ENCODE measurements at regions not wholly inside any gene's neighbourhood (a gene's known extent, or its start where the extent isn't known, plus 50 kb on each side); places are given as distances from the start of the nearest gene placed in this dataset.
"Not testable (repeated sequence)": the region's sequence is repeated elsewhere in the genome, so short reads cannot be mapped to it uniquely, and the experiment has no call there.

GRCh38 chr18:27544206-27544605 lies 359.1 kb upstream of the CHST9 start:
- Mint-ChIP-seq H3K27me3 (no peaks in the 10 kb centered on the region), H3K27ac (no peak overlapping the region), H3K4me1 (peaks cover 0 to 2% (median 0%) of the 10 kb centered on the region in 3 donors), H3K36me3 (peaks cover 2% of the 10 kb centered on the region), H3K4me3 (no peak overlapping the region), H3K9me3 (peaks cover 0 to 3% (median 1%) of the 10 kb centered on the region in 3 donors)

- peaks cover 0 to 7% (median 0%) of the 10 kb centered on the region in 3 donors for H3K9me3 Mint-ChIP-seq
These were observed 356.2 kb upstream of the CHST9 start for GRCh38 chr18:27541293-27541692.

GRCh38 chr18:27540111-27540510 lies 355.0 kb upstream of the CHST9 start:
- H3K4me3 Mint-ChIP-seq: no peak overlapping the region
- H3K9me3 Mint-ChIP-seq: peaks cover 0 to 7% (median 0%) of the 10 kb centered on the region in 3 donors
- H3K4me1 Mint-ChIP-seq: no peaks in the 10 kb centered on the region
- H3K36me3 Mint-ChIP-seq: no peaks in the 10 kb centered on the region
- no peak overlapping the region for H3K27ac Mint-ChIP-seq
- no peaks in the 10 kb centered on the region for H3K27me3 Mint-ChIP-seq

More at GRCh38 chr18:27541293-27541692, 356.2 kb upstream of the CHST9 start:
- H3K4me1 Mint-ChIP-seq: no peaks in the 10 kb centered on the region
- no peaks in the 10 kb centered on the region for H3K36me3 Mint-ChIP-seq
- no peaks in the 10 kb centered on the region for H3K27me3 Mint-ChIP-seq
- H3K4me3 Mint-ChIP-seq: no peak overlapping the region
- H3K27ac Mint-ChIP-seq: no peak overlapping the region

- H3K27me3 Mint-ChIP-seq: no peaks in the 10 kb centered on the region
- no peak overlapping the region for H3K27ac Mint-ChIP-seq
- H3K9me3 Mint-ChIP-seq: peaks cover 0 to 13% (median 2%) of the 10 kb centered on the region in 3 donors
- no peaks in the 10 kb centered on the region for H3K36me3 Mint-ChIP-seq
- H3K4me3 Mint-ChIP-seq: no peak overlapping the region
- no peaks in the 10 kb centered on the region for H3K4me1 Mint-ChIP-seq
These were observed 343.9 kb upstream of the CHST9 start for GRCh38 chr18:27528925-27529521.

GRCh38 chr18:27527856-27528255 lies 342.7 kb upstream of the CHST9 start:
- Mint-ChIP-seq H3K27ac (no peak overlapping the region), H3K4me3 (no peak overlapping the region), H3K9me3 (peaks cover 0 to 14% (median 2%) of the 10 kb centered on the region in 3 donors), H3K4me1 (no peaks in the 10 kb centered on the region), H3K36me3 (no peaks in the 10 kb centered on the region), H3K27me3 (no peaks in the 10 kb centered on the region)

- H3K9me3 Mint-ChIP-seq: peaks cover 0 to 15% (median 0%) of the 10 kb centered on the region in 3 donors
- no peaks in the 10 kb centered on the region for H3K27me3 Mint-ChIP-seq
- no peaks in the 10 kb centered on the region for H3K36me3 Mint-ChIP-seq
- H3K4me1 Mint-ChIP-seq: no peaks in the 10 kb centered on the region
- no peak overlapping the region for H3K27ac Mint-ChIP-seq
- no peak overlapping the region for H3K4me3 Mint-ChIP-seq
These were observed 335.3 kb upstream of the CHST9 start for GRCh38 chr18:27520401-27520800.

- H3K4me3 Mint-ChIP-seq, H3K4me1 Mint-ChIP-seq, H3K27me3 Mint-ChIP-seq, H3K36me3 Mint-ChIP-seq, H3K9me3 Mint-ChIP-seq: not testable (repeated sequence)
- H3K27ac Mint-ChIP-seq: peak overlapping the region in 1 of 3 donors; percentile 57
These were observed 325.0 kb upstream of the CHST9 start for GRCh38 chr18:27510036-27510633.

- Mint-ChIP-seq H3K9me3 (peaks cover 0 to 3% (median 2%) of the 10 kb centered on the region in 3 donors), H3K36me3 (no peaks in the 10 kb centered on the region), H3K27ac (no peak overlapping the region), H3K4me3 (no peak overlapping the region), H3K27me3 (no peaks in the 10 kb centered on the region), H3K4me1 (no peaks in the 10 kb centered on the region)
These were observed 316.6 kb upstream of the CHST9 start for GRCh38 chr18:27501671-27502070.

- Mint-ChIP-seq H3K27ac (no peak overlapping the region), H3K4me1 (no peaks in the 10 kb centered on the region), H3K4me3 (no peak overlapping the region), H3K27me3 (no peaks in the 10 kb centered on the region), H3K9me3 (peaks cover 0 to 2% (median 1%) of the 10 kb centered on the region in 3 donors), H3K36me3 (no peaks in the 10 kb centered on the region)
These were observed 315.4 kb upstream of the CHST9 start for GRCh38 chr18:27500531-27500930.

GRCh38 chr18:27497246-27497645 lies 312.1 kb upstream of the CHST9 start:
- Mint-ChIP-seq H3K4me1 (no peaks in the 10 kb centered on the region), H3K27me3 (no peaks in the 10 kb centered on the region), H3K27ac (no peak overlapping the region), H3K36me3 (no peaks in the 10 kb centered on the region), H3K4me3 (no peak overlapping the region), H3K9me3 (peaks cover 0 to 4% (median 0%) of the 10 kb centered on the region in 3 donors)

- H3K4me1 Mint-ChIP-seq: no peaks in the 10 kb centered on the region
- H3K9me3 Mint-ChIP-seq: peaks cover 2 to 6% (median 5%) of the 10 kb centered on the region in 3 donors
- no peaks in the 10 kb centered on the region for H3K36me3 Mint-ChIP-seq
- H3K27ac Mint-ChIP-seq: no peak overlapping the region
- H3K4me3 Mint-ChIP-seq: no peak overlapping the region
- H3K27me3 Mint-ChIP-seq: no peaks in the 10 kb centered on the region
These were observed 308.1 kb upstream of the CHST9 start for GRCh38 chr18:27493182-27493581.

GRCh38 chr18:27491772-27492171 lies 306.7 kb upstream of the CHST9 start:
- H3K36me3 Mint-ChIP-seq: no peaks in the 10 kb centered on the region
- H3K9me3 Mint-ChIP-seq: peaks cover 2 to 6% (median 5%) of the 10 kb centered on the region in 3 donors

GRCh38 chr18:27483276-27483675 lies 298.2 kb upstream of the CHST9 start:
- peaks cover 2 to 6% (median 3%) of the 10 kb centered on the region in 3 donors for H3K9me3 Mint-ChIP-seq
- no peaks in the 10 kb centered on the region for H3K36me3 Mint-ChIP-seq
- no peaks in the 10 kb centered on the region for H3K27me3 Mint-ChIP-seq
- H3K4me1 Mint-ChIP-seq: no peaks in the 10 kb centered on the region
- H3K27ac Mint-ChIP-seq: no peak overlapping the region
- H3K4me3 Mint-ChIP-seq: no peak overlapping the region

More at GRCh38 chr18:27491772-27492171, 306.7 kb upstream of the CHST9 start:
- Mint-ChIP-seq H3K27ac (no peak overlapping the region), H3K4me1 (no peaks in the 10 kb centered on the region), H3K4me3 (no peak overlapping the region), H3K27me3 (no peaks in the 10 kb centered on the region)

GRCh38 chr18:27478459-27478858 lies 293.4 kb upstream of the CHST9 start:
- Mint-ChIP-seq H3K4me3 (no peak overlapping the region), H3K4me1 (no peaks in the 10 kb centered on the region), H3K36me3 (no peaks in the 10 kb centered on the region), H3K9me3 (peaks cover 2 to 4% (median 4%) of the 10 kb centered on the region in 3 donors), H3K27ac (no peak overlapping the region), H3K27me3 (no peaks in the 10 kb centered on the region)

- Mint-ChIP-seq H3K9me3 (peaks cover 0 to 2% (median 0%) of the 10 kb centered on the region in 3 donors), H3K27me3 (no peaks in the 10 kb centered on the region), H3K4me3 (no peak overlapping the region), H3K27ac (no peak overlapping the region), H3K4me1 (no peaks in the 10 kb centered on the region), H3K36me3 (no peaks in the 10 kb centered on the region)
These were observed 288.2 kb upstream of the CHST9 start for GRCh38 chr18:27473318-27473717.

GRCh38 chr18:27467073-27467472 lies 282.0 kb upstream of the CHST9 start:
- no peak overlapping the region for H3K4me3 Mint-ChIP-seq
- H3K4me1 Mint-ChIP-seq: peaks cover 0 to 2% (median 0%) of the 10 kb centered on the region in 3 donors
- H3K9me3 Mint-ChIP-seq: no peaks in the 10 kb centered on the region
- H3K36me3 Mint-ChIP-seq: peaks cover 2% of the 10 kb centered on the region
- no peak overlapping the region for H3K27ac Mint-ChIP-seq
- no peaks in the 10 kb centered on the region for H3K27me3 Mint-ChIP-seq

Data from IgD-negative memory B cell (primary cell).